GM12878 (cell line): ENCODE measurements at regions not wholly inside any gene's neighbourhood (a gene's known extent, or its start where the extent isn't known, plus 50 kb on each side); places are given as distances from the start of the nearest gene placed in this dataset.

Experiments
- ATAC-seq: fragments of 200-7000 bp; cut with Tn5 transposase; 3 replicates; pipeline ENCODE4 v1.9.1; 2020; ENCODE audit warnings: mild to moderate bottlenecking, moderate library complexity
- BruUV-seq: library from RNA; stranded (reverse); fragments of 400-500 nt; replicated peaks from 2 replicates; lab custom pipeline; 2021; lab: Mats Ljungman, UMichigan
- CTCF ChIA-PET: fragments of 300-600 bp; sonication (Branson Sonifier 250); formaldehyde crosslinking; extraction: SDS; loops from one replicate; lab custom pipeline; 2021; ENCODE audit warnings: inconsistent platforms; lab: Yijun Ruan, JAX
- POLR2A ChIA-PET: fragments of 350-600 bp; formaldehyde crosslinking; extraction: SDS; loops from one replicate; lab custom pipeline; 2021; ENCODE audit warnings: inconsistent platforms; lab: Charles Lee
- RAD21 ChIA-PET: fragments of 300-600 bp; sonication (Branson Sonifier 250); formaldehyde crosslinking; loops from one replicate; lab custom pipeline; 2023; ENCODE audit warnings: antibody characterized with exemption; ENCODE audit not compliant: unreplicated experiment; lab: Charles Lee
- SMC1A ChIA-PET: fragments of 300-600 bp; sonication (Branson Sonifier 250); formaldehyde crosslinking; loops from one replicate; lab custom pipeline; 2023; ENCODE audit not compliant: unreplicated experiment, uncharacterized antibody; lab: Charles Lee
- DNase-seq: peaks from one replicate; pipeline ENCODE4 v3.0.0-alpha.2; 2011; ENCODE audit warnings: low read depth, low spot score
- FAIRE-seq: peaks from 3 replicates; lab custom pipeline; 2011; peaks lifted over from hg19 to GRCh38; lab: Jason Lieb, UNC
- H2AFZ ChIP-seq: 2 replicates; pipeline ENCODE4 v1.6.0; 2011; ENCODE audit warnings: low read depth, low read length, control low read depth; ENCODE audit not compliant: control insufficient read depth
- H3K27ac ChIP-seq: 2 replicates; pipeline ENCODE4 v1.5.1; 2011; ENCODE audit warnings: control low read depth; ENCODE audit not compliant: control insufficient read depth, insufficient read depth
- H3K27me3 ChIP-seq, 2 experiments: replicated peaks in 1 of 2; 2 replicates each; pipeline versions ENCODE4 v1.6.0 to v1.6.1; 2011; ENCODE audit warnings: low read length in 1 of 2; ENCODE audit not compliant: control insufficient read depth in 2 of 2, insufficient read depth in 2 of 2
- H3K36me3 ChIP-seq, 2 experiments: 2 replicates each; pipeline ENCODE4 v1.5.1; 2011; ENCODE audit warnings: low read length in 1 of 2; ENCODE audit not compliant: control insufficient read depth in 2 of 2, insufficient read depth in 2 of 2
- H3K4me1 ChIP-seq: 2 replicates; pipeline ENCODE4 v1.6.1; 2011; ENCODE audit warnings: mild to moderate bottlenecking, low read length, moderate library complexity, mixed read lengths; ENCODE audit not compliant: control insufficient read depth, insufficient read depth
- H3K4me2 ChIP-seq: 2 replicates; pipeline ENCODE4 v1.6.0; 2011; ENCODE audit warnings: control low read depth; ENCODE audit not compliant: control insufficient read depth, insufficient read depth
- H3K4me3 ChIP-seq: fragments of 200-600 bp; sonication (generic); 2 replicates; pipeline ENCODE4 v1.5.1; 2016
- H3K79me2 ChIP-seq: 2 replicates; pipeline ENCODE4 v1.6.0; 2011; ENCODE audit warnings: low read length; ENCODE audit not compliant: control insufficient read depth, insufficient read depth
- H3K9ac ChIP-seq: 2 replicates; pipeline ENCODE4 v1.8.0; 2011; ENCODE audit warnings: low read length, control low read depth, mixed read lengths; ENCODE audit not compliant: control insufficient read depth, insufficient read depth
- H3K9me3 ChIP-seq: replicated peaks from 3 replicates; pipeline ENCODE4 v1.5.1; 2011; ENCODE audit warnings: mild to moderate bottlenecking, low read length; ENCODE audit not compliant: control insufficient read depth, insufficient read depth
- H4K20me1 ChIP-seq: 2 replicates; pipeline ENCODE4 v1.6.0; 2011; ENCODE audit not compliant: control insufficient read depth, insufficient read depth
- CEBPB ChIP-seq, 2 experiments: fragments of 150-350 bp in 1 of 2; IDR thresholded peaks; 2 replicates each; pipeline ENCODE4 v1.6.1; 2012 to 2014; ENCODE audit warnings: low read depth in 2 of 2, low read length in 2 of 2, borderline replicate concordance in 1 of 2, inconsistent platforms in 1 of 2
- IKZF2 ChIP-seq, 2 experiments: fragments of 450-650 bp; IDR thresholded peaks; 2 replicates each; pipeline ENCODE4 v1.6.1; 2017; ENCODE audit warnings: mild to moderate bottlenecking in 2 of 2, moderate library complexity in 2 of 2
- NFIC ChIP-seq: IDR thresholded peaks from 2 replicates; pipeline ENCODE4 v1.6.1; 2012; ENCODE audit warnings: low read depth, mild to moderate bottlenecking, inconsistent platforms, low read length, moderate library complexity
- RFX5 ChIP-seq: IDR thresholded peaks from 2 replicates; pipeline ENCODE4 v1.6.1; 2011; ENCODE audit warnings: low read depth, low read length, improper control_type of control experiment
- WRNIP1 ChIP-seq: IDR thresholded peaks from 2 replicates; pipeline ENCODE4 v1.6.1; 2011; ENCODE audit warnings: low read depth, low read length, improper control_type of control experiment, borderline replicate concordance
- ZNF622 ChIP-seq: fragments of 450-650 bp; IDR thresholded peaks from 2 replicates; pipeline ENCODE4 v1.6.1; 2017; ENCODE audit warnings: mild to moderate bottlenecking, inconsistent platforms
- WGBS: methylation state at CpG from one replicate; pipeline ENCODE4 v1.1.6; 2016; ENCODE audit warnings: low lambda C conversion rate; ENCODE audit not compliant: insufficient replicate concordance, insufficient coverage; ENCODE audit errors: missing lambda C conversion rate; 5-methylcytosine and 5-hydroxymethylcytosine counted together
- in situ Hi-C: fragments of 300-500 bp; cut with MboI; formaldehyde crosslinking; loops from 9 replicates; pipeline ENCODE4 v1.14.3; 2018; ENCODE audit warnings: mixed read lengths
- intact Hi-C: fragments of 100-400 bp; cut with micrococcal nuclease; formaldehyde crosslinking; loops from one replicate; pipeline ENCODE4 v1.14.2; 2022; ENCODE audit not compliant: unreplicated experiment
- TF ChIP-seq, protein P1 (sequence below): IDR thresholded peaks from 2 replicates; pipeline ENCODE4 v1.6.1; 2011; ENCODE audit warnings: low read depth, low read length, improper control_type of control experiment, borderline replicate concordance
- TF ChIP-seq, protein P2 (sequence below): fragments of 450-650 bp; formaldehyde crosslinking; IDR thresholded peaks from 2 replicates; pipeline ENCODE4 v1.5.0; 2022; ENCODE audit warnings: mild to moderate bottlenecking, missing genetic modification characterization

DNA sequence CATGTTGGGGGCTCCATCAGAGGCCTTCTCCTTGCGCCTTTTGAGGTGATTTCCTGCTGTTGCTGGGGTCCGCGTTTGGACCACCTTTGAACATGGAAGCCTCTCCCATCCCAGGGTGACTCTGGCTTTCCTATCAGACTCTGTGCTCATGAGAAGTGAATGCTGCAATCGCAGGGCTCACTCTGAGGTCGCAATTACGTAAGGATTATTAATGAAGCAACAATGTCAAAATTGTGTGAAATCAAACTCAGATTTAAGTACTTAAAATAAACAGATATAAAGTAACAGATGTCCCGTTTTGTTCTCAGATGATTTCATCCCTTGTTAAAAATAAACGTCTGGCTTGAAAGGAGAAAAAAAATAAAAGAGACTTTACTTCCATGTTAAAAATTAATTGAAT lies 634.2 kb downstream of the BNC2 start:
- ATAC-seq (no peak), FAIRE-seq (no peak), DNase-seq (no peak)
- H3K4me3 ChIP-seq: no peak overlapping the region
- in situ Hi-C loops (no loop called here), intact Hi-C loops (no loop called here)
- H3K4me2 ChIP-seq: no peak overlapping the region
- H3K4me1 ChIP-seq: no peaks in the 10 kb centered on the region
- H3K79me2 ChIP-seq: no peaks in the 10 kb centered on the region
- ChIA-PET CTCF (no interaction called here), RAD21 (no interaction called here), POLR2A (no interaction called here), SMC1A (no interaction called here)
- H3K27ac ChIP-seq: no peak overlapping the region
- WGBS: 40% methylated on average over 8 of the region's 8 CpGs
- H4K20me1 ChIP-seq: no peaks in the 10 kb centered on the region
- TF ChIP-seq IKZF2 (IDR thresholded peaks at IDR 0.05) (no peak), RFX5 (no peak), WRNIP1 (no peak), CEBPB (IDR thresholded peaks at IDR 0.05; ENCODE audit: borderline replicate concordance in 1 of 2, low read depth in 2 of 2, low read length in 2 of 2) (no peak), NFIC (no peak), ZNF622 (no peak)
- TF ChIP-seq, protein P1, sequence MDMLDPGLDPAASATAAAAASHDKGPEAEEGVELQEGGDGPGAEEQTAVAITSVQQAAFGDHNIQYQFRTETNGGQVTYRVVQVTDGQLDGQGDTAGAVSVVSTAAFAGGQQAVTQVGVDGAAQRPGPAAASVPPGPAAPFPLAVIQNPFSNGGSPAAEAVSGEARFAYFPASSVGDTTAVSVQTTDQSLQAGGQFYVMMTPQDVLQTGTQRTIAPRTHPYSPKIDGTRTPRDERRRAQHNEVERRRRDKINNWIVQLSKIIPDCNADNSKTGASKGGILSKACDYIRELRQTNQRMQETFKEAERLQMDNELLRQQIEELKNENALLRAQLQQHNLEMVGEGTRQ: no peak
- TF ChIP-seq, protein P2, sequence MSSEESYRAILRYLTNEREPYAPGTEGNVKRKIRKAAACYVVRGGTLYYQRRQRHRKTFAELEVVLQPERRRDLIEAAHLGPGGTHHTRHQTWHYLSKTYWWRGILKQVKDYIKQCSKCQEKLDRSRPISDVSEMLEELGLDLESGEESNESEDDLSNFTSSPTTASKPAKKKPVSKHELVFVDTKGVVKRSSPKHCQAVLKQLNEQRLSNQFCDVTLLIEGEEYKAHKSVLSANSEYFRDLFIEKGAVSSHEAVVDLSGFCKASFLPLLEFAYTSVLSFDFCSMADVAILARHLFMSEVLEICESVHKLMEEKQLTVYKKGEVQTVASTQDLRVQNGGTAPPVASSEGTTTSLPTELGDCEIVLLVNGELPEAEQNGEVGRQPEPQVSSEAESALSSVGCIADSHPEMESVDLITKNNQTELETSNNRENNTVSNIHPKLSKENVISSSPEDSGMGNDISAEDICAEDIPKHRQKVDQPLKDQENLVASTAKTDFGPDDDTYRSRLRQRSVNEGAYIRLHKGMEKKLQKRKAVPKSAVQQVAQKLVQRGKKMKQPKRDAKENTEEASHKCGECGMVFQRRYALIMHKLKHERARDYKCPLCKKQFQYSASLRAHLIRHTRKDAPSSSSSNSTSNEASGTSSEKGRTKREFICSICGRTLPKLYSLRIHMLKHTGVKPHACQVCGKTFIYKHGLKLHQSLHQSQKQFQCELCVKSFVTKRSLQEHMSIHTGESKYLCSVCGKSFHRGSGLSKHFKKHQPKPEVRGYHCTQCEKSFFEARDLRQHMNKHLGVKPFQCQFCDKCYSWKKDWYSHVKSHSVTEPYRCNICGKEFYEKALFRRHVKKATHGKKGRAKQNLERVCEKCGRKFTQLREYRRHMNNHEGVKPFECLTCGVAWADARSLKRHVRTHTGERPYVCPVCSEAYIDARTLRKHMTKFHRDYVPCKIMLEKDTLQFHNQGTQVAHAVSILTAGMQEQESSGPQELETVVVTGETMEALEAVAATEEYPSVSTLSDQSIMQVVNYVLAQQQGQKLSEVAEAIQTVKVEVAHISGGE (CRISPR knock-in tag): no peak
- no peaks in the 10 kb centered on the region for H3K36me3 ChIP-seq
- H3K27me3 ChIP-seq: no peaks in the 10 kb centered on the region
- H3K9me3 ChIP-seq: peaks cover 5% of the 10 kb centered on the region; the same call in 1 of the 3 replicates
- no peak overlapping the region for H3K9ac ChIP-seq
- H2AFZ ChIP-seq: no peak overlapping the region
- no TSS peak for BruUV-seq
